ENCODE measurements at regions not wholly inside any gene's neighbourhood (a gene's known extent, or its start where the extent isn't known, plus 50 kb on each side); places are given as distances from the start of the nearest gene placed in this dataset.

GRCh38 chr2:20125164-20125563 is 73.7 kb upstream of the LAPTM4A start:
- no peak overlapping the region for H3K9ac ChIP-seq (ENCODE audit: low read length)

More at GRCh38 chr2:20125164-20125563, 73.7 kb upstream of the LAPTM4A start:
- no peak for DNase-seq
- H3K4me3 ChIP-seq (ENCODE audit: control extremely low read depth in 1 of 5, extremely low read depth in 1 of 5, insufficient read depth in 1 of 5, low read depth in 2 of 5, low read length in 4 of 5), result no peak overlapping the region
- no peak overlapping the region for H2AFZ ChIP-seq (ENCODE audit: insufficient read depth, low read depth, low read length, poor library complexity, severe bottlenecking)
- H3K27ac ChIP-seq (ENCODE audit: low read length in 2 of 2), result no peak overlapping the region
- H3K4me1 Mint-ChIP-seq, result no peaks in the 10 kb centered on the region
- H3K27me3 Mint-ChIP-seq, result peaks cover 11% of the 10 kb centered on the region
- WGBS (ENCODE audit: insufficient coverage), result 87% methylated on average over 3 of the region's 6 CpGs
- H3K27me3 ChIP-seq (replicated peaks in 1 of 4; ENCODE audit: control extremely low read depth in 1 of 4, control insufficient read depth in 3 of 4, insufficient read depth in 4 of 4, low read length in 3 of 4), result no peaks in the 10 kb centered on the region
- H3K9me3 ChIP-seq (ENCODE audit: control extremely low read depth in 1 of 3, control insufficient read depth in 2 of 3, insufficient read depth in 1 of 3, low read length in 2 of 3), result no peaks in the 10 kb centered on the region
- H3K4me1 ChIP-seq (ENCODE audit: control insufficient read depth in 2 of 2, insufficient read depth in 2 of 2, low read length in 2 of 2), result no peaks in the 10 kb centered on the region
- no peak for ATAC-seq (ENCODE audit: low read depth)
- no peaks in the 10 kb centered on the region for H3K79me2 ChIP-seq (ENCODE audit: control insufficient read depth, insufficient read depth, low read length)
- TF ChIP-seq EZH2 (IDR thresholded peaks at IDR 0.05; ENCODE audit: borderline replicate concordance, insufficient read depth, low read depth, low read length, poor library complexity, severe bottlenecking) (no peak), CTCF (IDR thresholded peaks at IDR 0.05) (no peak)
- no peak overlapping the region for H3K27ac Mint-ChIP-seq
- no peak overlapping the region for H3K4me3 Mint-ChIP-seq
- POLR2A ChIA-PET, result no interaction called here
- H3K9me3 Mint-ChIP-seq (ENCODE audit: insufficient read depth), result no peaks in the 10 kb centered on the region
- no peaks in the 10 kb centered on the region for H4K20me1 ChIP-seq (ENCODE audit: control insufficient read depth, insufficient read depth, low read length, poor library complexity, severe bottlenecking)
- H3K4me2 ChIP-seq (replicated peaks; ENCODE audit: low read depth, low read length, poor library complexity, severe bottlenecking), result no peak overlapping the region
- CTCF ChIA-PET, result no interaction called here
- no peaks in the 10 kb centered on the region for H3K36me3 ChIP-seq (replicated peaks in 1 of 2; ENCODE audit: control extremely low read depth in 1 of 2, control insufficient read depth in 1 of 2, extremely low read depth in 1 of 2, insufficient read depth in 2 of 2, low read length in 1 of 2)
- intact Hi-C loops (cut with micrococcal nuclease), result no loop called here

Data from B cell (primary cell).